ENCODE measurements at regions not wholly inside any gene's neighbourhood (a gene's known extent, or its start where the extent isn't known, plus 50 kb on each side); places are given as distances from the start of the nearest gene placed in this dataset.
A peak's percentile ranks its signal among the peaks of the same experiment; 100 is the strongest.

GRCh38 chr1:234958706-234959657 lies 169.7 kb downstream of the TOMM20 start:
- Histone ChIP-seq H3K27me3 (ENCODE audit: control insufficient read depth, insufficient read depth, low read length) (no peaks in the 10 kb centered on the region), H3K4me3 (ENCODE audit: low read depth, low read length) (no peak overlapping the region), H3K27ac (ENCODE audit: low read depth, low read length) (peak overlapping the region; percentile 11), H3K9me3 (ENCODE audit: control insufficient read depth, insufficient read depth, low read length) (no peaks in the 10 kb centered on the region)
- no peak for TF ChIP-seq CTCF (IDR thresholded peaks at IDR 0.05; ENCODE audit: low read depth, low read length)
- ChIA-PET POLR2A (no interaction called here), CTCF (no interaction called here)
- no peak for DNase-seq (ENCODE audit: low read depth, low spot score)

- TF ChIP-seq CTCF (IDR thresholded peaks at IDR 0.05; ENCODE audit: low read depth, low read length), result no peak
- no peak for DNase-seq (ENCODE audit: low read depth, low spot score)
- Histone ChIP-seq H3K27me3 (ENCODE audit: control insufficient read depth, insufficient read depth, low read length) (no peaks in the 10 kb centered on the region), H3K9me3 (ENCODE audit: control insufficient read depth, insufficient read depth, low read length) (no peaks in the 10 kb centered on the region), H3K4me3 (ENCODE audit: low read depth, low read length) (no peak overlapping the region), H3K27ac (ENCODE audit: low read depth, low read length) (peak overlapping the region; percentile 75)
- CTCF ChIA-PET, result interaction anchor here (1.1 kb wide), 1 partner anchor 458 kb away, joined by 4 read pairs; no protein-coding TSS in a partner anchor
- POLR2A ChIA-PET, result no interaction called here
Observed at GRCh38 chr1:234958066-234958705, 170.5 kb downstream of the TOMM20 start.

- TF ChIP-seq CTCF (IDR thresholded peaks at IDR 0.05; ENCODE audit: low read depth, low read length), result no peak
- H3K4me3 ChIP-seq (ENCODE audit: low read depth, low read length), result no peak overlapping the region
- ChIA-PET POLR2A (interaction anchor here (0.6 to 1.1 kb wide), 6 partner anchors 13 to 357 kb away, joined by 3 to 6 read pairs (median 4); no protein-coding TSS in a partner anchor), CTCF (interaction anchor here (0.6 to 1.1 kb wide), 4 partner anchors 9 to 471 kb away, joined by 3 to 7 read pairs (median 4); no protein-coding TSS in a partner anchor)
- no peaks in the 10 kb centered on the region for H3K27me3 ChIP-seq (ENCODE audit: control insufficient read depth, insufficient read depth, low read length)
- peak overlapping the region; percentile 75 for H3K27ac ChIP-seq (ENCODE audit: low read depth, low read length)
- DNase-seq (ENCODE audit: low read depth, low spot score), result peak; percentile 78
- no peaks in the 10 kb centered on the region for H3K9me3 ChIP-seq (ENCODE audit: control insufficient read depth, insufficient read depth, low read length)
Observed at GRCh38 chr1:234957330-234958065, 171.1 kb downstream of the TOMM20 start.

GRCh38 chr1:234956821-234957329 lies 171.8 kb downstream of the TOMM20 start:
- ChIA-PET CTCF (interaction anchor here (0.6 to 1.6 kb wide), 5 partner anchors 8 to 470 kb away, joined by 3 to 7 read pairs (median 4); no protein-coding TSS in a partner anchor), POLR2A (interaction anchor here (0.6 to 1.1 kb wide), 6 partner anchors 13 to 357 kb away, joined by 3 to 6 read pairs (median 4); no protein-coding TSS in a partner anchor)
- Histone ChIP-seq H3K27me3 (ENCODE audit: control insufficient read depth, insufficient read depth, low read length) (no peaks in the 10 kb centered on the region), H3K9me3 (ENCODE audit: control insufficient read depth, insufficient read depth, low read length) (no peaks in the 10 kb centered on the region), H3K4me3 (ENCODE audit: low read depth, low read length) (no peak overlapping the region), H3K27ac (ENCODE audit: low read depth, low read length) (peak overlapping the region; percentile 65)
- TF ChIP-seq CTCF (IDR thresholded peaks at IDR 0.05; ENCODE audit: low read depth, low read length), result no peak
- DNase-seq (ENCODE audit: low read depth, low spot score), result no peak

All from AG04450 (cell line).